ENCODE measurements at regions not wholly inside any gene's neighbourhood (a gene's known extent, or its start where the extent isn't known, plus 50 kb on each side); places are given as distances from the start of the nearest gene placed in this dataset.

GRCh38 chr20:57002066-57002570, 264.3 kb downstream of the BMP7 start:
- TF ChIP-seq POLR2A (IDR thresholded peaks at IDR 0.05; ENCODE audit: borderline replicate concordance, extremely low read depth, insufficient read depth, insufficient read length) (no peak), CBX3 (IDR thresholded peaks at IDR 0.05; ENCODE audit: low read depth) (no peak), CEBPB (IDR thresholded peaks at IDR 0.05; ENCODE audit: low read depth) (no peak), CTCF (IDR thresholded peaks at IDR 0.05 in 2 of 3, conservative IDR thresholded peaks at IDR 0.05 in 1 of 3; ENCODE audit: borderline replicate concordance in 1 of 3, insufficient read depth in 1 of 3, low read depth in 2 of 3, low read length in 2 of 3) (no peak), ZNF274 (IDR thresholded peaks at IDR 0.05; ENCODE audit: low read depth, low read length) (no peak), POLR2AphosphoS5 (IDR thresholded peaks at IDR 0.05; ENCODE audit: low read depth, low read length) (no peak)
